ENCODE measurements at regions not wholly inside any gene's neighbourhood (a gene's known extent, or its start where the extent isn't known, plus 50 kb on each side); places are given as distances from the start of the nearest gene placed in this dataset.

- Histone ChIP-seq H3K4me2 (replicated peaks; ENCODE audit: extremely low read depth, low read length, poor library complexity, severe bottlenecking) (no peak overlapping the region), H3K27me3 (ENCODE audit: control insufficient read depth in 2 of 2, insufficient read depth in 2 of 2, low read length in 2 of 2) (no peaks in the 10 kb centered on the region), H3K4me1 (ENCODE audit: control insufficient read depth in 1 of 2, insufficient read depth in 2 of 2, low read length in 2 of 2) (no peaks in the 10 kb centered on the region), H3K36me3 (replicated peaks in 1 of 2; ENCODE audit: control insufficient read depth in 1 of 2, insufficient read depth in 2 of 2, low read length in 2 of 2) (no peaks in the 10 kb centered on the region), H4K20me1 (ENCODE audit: insufficient read depth, low read length) (no peaks in the 10 kb centered on the region), H3K27ac (ENCODE audit: low read depth in 1 of 2, low read length in 2 of 2) (no peak overlapping the region), H3K4me3 (replicated peaks in 1 of 3; ENCODE audit: low read depth in 2 of 3, low read length in 3 of 3) (no peak overlapping the region), H3K9me3 (replicated peaks in 1 of 2; ENCODE audit: control insufficient read depth in 1 of 2, insufficient read depth in 1 of 2, low read length in 2 of 2) (peaks cover 3 to 5% of the 10 kb centered on the region in 2 donors), H3K9ac (ENCODE audit: insufficient read depth, low read length, poor library complexity, severe bottlenecking) (no peak overlapping the region), H2AFZ (ENCODE audit: insufficient read depth, low read depth, low read length, poor library complexity, severe bottlenecking) (no peak overlapping the region), H3K79me2 (ENCODE audit: insufficient read depth, low read length) (no peaks in the 10 kb centered on the region)
- WGBS (ENCODE audit: insufficient coverage) = 89% methylated on average over 1 of the region's 3 CpGs
- Mint-ChIP-seq H3K36me3 (no peaks in the 10 kb centered on the region), H3K27ac (no peak overlapping the region), H3K4me3 (no peak overlapping the region), H3K27me3 (ENCODE audit: low read depth in 3 of 3) (no peaks in the 10 kb centered on the region), H3K9me3 (peaks cover 0 to 21% (median 4%) of the 10 kb centered on the region in 7 donors), H3K4me1 (no peaks in the 10 kb centered on the region)
- intact Hi-C loops (cut with micrococcal nuclease) = no loop called here
- TF ChIP-seq CTCF (IDR thresholded peaks at IDR 0.05) = no peak
- DNase-seq = no peak
Measured at GRCh38 chr3:6455031-6455430, 405.9 kb upstream of the GRM7 start.

GRCh38 chr3:6467186-6467585 lies 393.7 kb upstream of the GRM7 start:
- Histone ChIP-seq H3K4me1 (ENCODE audit: control insufficient read depth in 1 of 2, insufficient read depth in 2 of 2, low read length in 2 of 2) (no peaks in the 10 kb centered on the region), H3K36me3 (replicated peaks in 1 of 2; ENCODE audit: control insufficient read depth in 1 of 2, insufficient read depth in 2 of 2, low read length in 2 of 2) (no peaks in the 10 kb centered on the region), H3K79me2 (ENCODE audit: insufficient read depth, low read length) (no peaks in the 10 kb centered on the region), H3K4me3 (replicated peaks in 1 of 3; ENCODE audit: low read depth in 2 of 3, low read length in 3 of 3) (no peak overlapping the region), H4K20me1 (ENCODE audit: insufficient read depth, low read length) (no peaks in the 10 kb centered on the region), H3K27ac (ENCODE audit: low read depth in 1 of 2, low read length in 2 of 2) (no peak overlapping the region), H3K27me3 (ENCODE audit: control insufficient read depth in 2 of 2, insufficient read depth in 2 of 2, low read length in 2 of 2) (no peaks in the 10 kb centered on the region), H3K9me3 (replicated peaks in 1 of 2; ENCODE audit: control insufficient read depth in 1 of 2, insufficient read depth in 1 of 2, low read length in 2 of 2) (peaks cover 6 to 9% of the 10 kb centered on the region in 2 donors), H3K9ac (ENCODE audit: insufficient read depth, low read length, poor library complexity, severe bottlenecking) (no peak overlapping the region), H2AFZ (ENCODE audit: insufficient read depth, low read depth, low read length, poor library complexity, severe bottlenecking) (no peak overlapping the region), H3K4me2 (replicated peaks; ENCODE audit: extremely low read depth, low read length, poor library complexity, severe bottlenecking) (no peak overlapping the region)
- no peak for DNase-seq
- no peak for TF ChIP-seq CTCF (IDR thresholded peaks at IDR 0.05)
- peaks cover 0 to 1% (median 0%) of the 10 kb centered on the region in 3 donors for H3K27me3 Mint-ChIP-seq (ENCODE audit: low read depth in 3 of 3)
- H3K9me3 Mint-ChIP-seq = peaks cover 6 to 23% (median 10%) of the 10 kb centered on the region in 7 donors
- H3K27ac Mint-ChIP-seq = no peak overlapping the region
- H3K4me1 Mint-ChIP-seq = no peaks in the 10 kb centered on the region
- H3K36me3 Mint-ChIP-seq = no peaks in the 10 kb centered on the region
- no peak overlapping the region for H3K4me3 Mint-ChIP-seq
- intact Hi-C loops (cut with micrococcal nuclease) = no loop called here
